RWPE1 (cell line): ENCODE measurements at regions not wholly inside any gene's neighbourhood (a gene's known extent, or its start where the extent isn't known, plus 50 kb on each side); places are given as distances from the start of the nearest gene placed in this dataset.
A peak's percentile ranks its signal among the peaks of the same experiment; 100 is the strongest.

Experiments
- CTCF ChIA-PET: fragments of 350-600 bp; sonication (Branson Sonifier 250); formaldehyde crosslinking; extraction: SDS; loops from one replicate; lab custom pipeline; 2021; lab: Yijun Ruan, JAX
- POLR2A ChIA-PET: fragments of 400-600 bp; formaldehyde crosslinking; extraction: SDS; loops from one replicate; lab custom pipeline; 2020; ENCODE audit warnings: antibody characterized with exemption; ENCODE audit not compliant: low non-redundant PET; lab: Yijun Ruan, JAX
- DNase-seq: peaks from one replicate; pipeline ENCODE4 v3.0.0; 2012; ENCODE audit warnings: low spot score
- H3K27ac ChIP-seq: fragments of 450-650 bp; 2 replicates; pipeline ENCODE4 v1.5.1; 2017
- CTCF ChIP-seq: fragments of 450-650 bp; conservative IDR thresholded peaks from 2 replicates; pipeline ENCODE4 v1.5.1; 2017; ENCODE audit warnings: low read depth, mild to moderate bottlenecking

GRCh38 chr1:94617134-94617805 is 75.7 kb upstream of the F3 start:
- no peak for TF ChIP-seq CTCF
- no peak overlapping the region; the same call in 1 of the 2 replicates for H3K27ac ChIP-seq
- ChIA-PET POLR2A (no interaction called here), CTCF (interaction anchor here (1.2 kb wide), 1 partner anchor 17 kb away, joined by 4 read pairs; no protein-coding TSS in a partner anchor)
- peak; percentile 32 for DNase-seq

GRCh38 chr1:94616506-94616905 is 74.9 kb upstream of the F3 start:
- DNase-seq, result no peak
- TF ChIP-seq CTCF, result no peak
- no peak overlapping the region; the same call in 1 of the 2 replicates for H3K27ac ChIP-seq
- ChIA-PET CTCF (interaction anchor here (1.2 kb wide), 1 partner anchor 16 kb away, joined by 4 read pairs; no protein-coding TSS in a partner anchor), POLR2A (interaction anchor here (0.7 kb wide), 1 partner anchor 10 kb away, joined by 3 read pairs; no protein-coding TSS in a partner anchor)

- no peak for DNase-seq
- no peak overlapping the region for H3K27ac ChIP-seq
- CTCF ChIA-PET, result interaction anchor here (0.8 to 1.5 kb wide), 3 partner anchors 10 to 743 kb away, joined by 3 to 4 read pairs (median 4); no protein-coding TSS in a partner anchor
- no peak for TF ChIP-seq CTCF
- POLR2A ChIA-PET, result no interaction called here
These were observed 73.4 kb upstream of the F3 start for GRCh38 chr1:94614996-94615395.

- H3K27ac ChIP-seq, result no peak overlapping the region
- POLR2A ChIA-PET, result no interaction called here
- DNase-seq, result no peak
- CTCF ChIA-PET, result interaction anchor here (0.9 to 1.5 kb wide), 2 partner anchors 10 to 742 kb away, joined by 3 to 4 read pairs; no protein-coding TSS in a partner anchor
- TF ChIP-seq CTCF, result no peak
These were observed 72.7 kb upstream of the F3 start for GRCh38 chr1:94614168-94614815.

- no peak overlapping the region for H3K27ac ChIP-seq
- TF ChIP-seq CTCF, result no peak
- no peak for DNase-seq
- ChIA-PET CTCF (no interaction called here), POLR2A (no interaction called here)
These were observed 71.1 kb upstream of the F3 start for GRCh38 chr1:94612525-94613204.

- no peak overlapping the region for H3K27ac ChIP-seq
- ChIA-PET POLR2A (no interaction called here), CTCF (no interaction called here)
- DNase-seq, result no peak
- no peak for TF ChIP-seq CTCF
These were observed 70.3 kb upstream of the F3 start for GRCh38 chr1:94611681-94612475.
